GM06990 (cell line): ENCODE measurements at regions not wholly inside any gene's neighbourhood (a gene's known extent, or its start where the extent isn't known, plus 50 kb on each side); places are given as distances from the start of the nearest gene placed in this dataset.
"Not testable (repeated sequence)": the region's sequence is repeated elsewhere in the genome, so short reads cannot be mapped to it uniquely, and the experiment has no call there.

Experiments
- DNase-seq: peaks from one replicate; pipeline ENCODE4 v3.0.0-alpha.2; 2011; ENCODE audit not compliant: insufficient read length; ENCODE audit errors: extremely low read depth
- H3K27me3 ChIP-seq: replicated peaks from 2 replicates; pipeline ENCODE4 v1.6.0; 2011; ENCODE audit warnings: low read length; ENCODE audit not compliant: control insufficient read depth, insufficient read depth
- H3K36me3 ChIP-seq: 2 replicates; pipeline ENCODE4 v1.5.1; 2011; ENCODE audit warnings: low read length; ENCODE audit not compliant: control insufficient read depth, insufficient read depth
- H3K4me3 ChIP-seq: replicated peaks from 2 replicates; pipeline ENCODE4 v1.5.1; 2011; ENCODE audit warnings: low read depth, mild to moderate bottlenecking, control low read depth, low read length
- CTCF ChIP-seq: IDR thresholded peaks from 2 replicates; pipeline ENCODE4 v1.5.1; 2011; ENCODE audit warnings: low read length, control low read depth, mild to moderate bottlenecking, inconsistent platforms; ENCODE audit not compliant: insufficient read depth, poor library complexity, severe bottlenecking

- no peaks in the 10 kb centered on the region for H3K27me3 ChIP-seq
- H3K4me3 ChIP-seq: no peak overlapping the region
- no peak for DNase-seq
- no peak for TF ChIP-seq CTCF
- no peaks in the 10 kb centered on the region for H3K36me3 ChIP-seq
Measured at GRCh38 chr9:87035879-87036278, 88.6 kb upstream of the GAS1 start.

- no peak for DNase-seq
- no peaks in the 10 kb centered on the region for H3K27me3 ChIP-seq
- H3K4me3 ChIP-seq: no peak overlapping the region
- no peak for TF ChIP-seq CTCF
- H3K36me3 ChIP-seq: no peaks in the 10 kb centered on the region
Measured at GRCh38 chr9:87036506-87036905, 89.2 kb upstream of the GAS1 start.

GRCh38 chr9:87039809-87040392 is 92.6 kb upstream of the GAS1 start:
- no peak for DNase-seq
- H3K36me3 ChIP-seq: no peaks in the 10 kb centered on the region
- no peak for TF ChIP-seq CTCF
- no peak overlapping the region for H3K4me3 ChIP-seq
- H3K27me3 ChIP-seq: no peaks in the 10 kb centered on the region

GRCh38 chr9:87040410-87041009 is 93.2 kb upstream of the GAS1 start:
- no peak for DNase-seq
- Histone ChIP-seq H3K27me3 (no peaks in the 10 kb centered on the region), H3K36me3 (no peaks in the 10 kb centered on the region), H3K4me3 (no peak overlapping the region)
- TF ChIP-seq CTCF: no peak

- DNase-seq, H3K27me3 ChIP-seq, H3K36me3 ChIP-seq: not testable (repeated sequence)
- H3K4me3 ChIP-seq: peak overlapping the region; percentile 10
Measured at GRCh38 chr9:87041553-87042235, 94.4 kb upstream of the GAS1 start.

- DNase-seq, H3K27me3 ChIP-seq, H3K4me3 ChIP-seq, H3K36me3 ChIP-seq: not testable (repeated sequence)
Measured at GRCh38 chr9:87049929-87050608, 102.8 kb upstream of the GAS1 start.
